ENCODE measurements at regions not wholly inside any gene's neighbourhood (a gene's known extent, or its start where the extent isn't known, plus 50 kb on each side); places are given as distances from the start of the nearest gene placed in this dataset.
A peak's percentile ranks its signal among the peaks of the same experiment; 100 is the strongest.
"Not testable (repeated sequence)": the region's sequence is repeated elsewhere in the genome, so short reads cannot be mapped to it uniquely, and the experiment has no call there.

GRCh38 chr3:165658027-165658426 lies 179.2 kb downstream of the BCHE start:
- ATAC-seq: no peak
- WGBS, 2 donors (ENCODE audit: low coverage in 1 of 2): 87 to 100% methylated on average over 1 to 2 of the region's 2 CpGs
- Histone ChIP-seq H3K9me3 (no peaks in the 10 kb centered on the region), H3K36me3 (no peaks in the 10 kb centered on the region), H3K27me3 (no peaks in the 10 kb centered on the region), H3K27ac (no peak overlapping the region), H3K4me1 (no peaks in the 10 kb centered on the region), H3K4me3 (no peak overlapping the region)
- TF ChIP-seq, protein P1, sequence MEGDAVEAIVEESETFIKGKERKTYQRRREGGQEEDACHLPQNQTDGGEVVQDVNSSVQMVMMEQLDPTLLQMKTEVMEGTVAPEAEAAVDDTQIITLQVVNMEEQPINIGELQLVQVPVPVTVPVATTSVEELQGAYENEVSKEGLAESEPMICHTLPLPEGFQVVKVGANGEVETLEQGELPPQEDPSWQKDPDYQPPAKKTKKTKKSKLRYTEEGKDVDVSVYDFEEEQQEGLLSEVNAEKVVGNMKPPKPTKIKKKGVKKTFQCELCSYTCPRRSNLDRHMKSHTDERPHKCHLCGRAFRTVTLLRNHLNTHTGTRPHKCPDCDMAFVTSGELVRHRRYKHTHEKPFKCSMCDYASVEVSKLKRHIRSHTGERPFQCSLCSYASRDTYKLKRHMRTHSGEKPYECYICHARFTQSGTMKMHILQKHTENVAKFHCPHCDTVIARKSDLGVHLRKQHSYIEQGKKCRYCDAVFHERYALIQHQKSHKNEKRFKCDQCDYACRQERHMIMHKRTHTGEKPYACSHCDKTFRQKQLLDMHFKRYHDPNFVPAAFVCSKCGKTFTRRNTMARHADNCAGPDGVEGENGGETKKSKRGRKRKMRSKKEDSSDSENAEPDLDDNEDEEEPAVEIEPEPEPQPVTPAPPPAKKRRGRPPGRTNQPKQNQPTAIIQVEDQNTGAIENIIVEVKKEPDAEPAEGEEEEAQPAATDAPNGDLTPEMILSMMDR (IDR thresholded peaks at IDR 0.05): no peak
- TF ChIP-seq EP300 (IDR thresholded peaks at IDR 0.05) (no peak), POLR2AphosphoS5 (IDR thresholded peaks at IDR 0.05) (no peak), POLR2A (IDR thresholded peaks at IDR 0.05) (no peak)

DNA sequence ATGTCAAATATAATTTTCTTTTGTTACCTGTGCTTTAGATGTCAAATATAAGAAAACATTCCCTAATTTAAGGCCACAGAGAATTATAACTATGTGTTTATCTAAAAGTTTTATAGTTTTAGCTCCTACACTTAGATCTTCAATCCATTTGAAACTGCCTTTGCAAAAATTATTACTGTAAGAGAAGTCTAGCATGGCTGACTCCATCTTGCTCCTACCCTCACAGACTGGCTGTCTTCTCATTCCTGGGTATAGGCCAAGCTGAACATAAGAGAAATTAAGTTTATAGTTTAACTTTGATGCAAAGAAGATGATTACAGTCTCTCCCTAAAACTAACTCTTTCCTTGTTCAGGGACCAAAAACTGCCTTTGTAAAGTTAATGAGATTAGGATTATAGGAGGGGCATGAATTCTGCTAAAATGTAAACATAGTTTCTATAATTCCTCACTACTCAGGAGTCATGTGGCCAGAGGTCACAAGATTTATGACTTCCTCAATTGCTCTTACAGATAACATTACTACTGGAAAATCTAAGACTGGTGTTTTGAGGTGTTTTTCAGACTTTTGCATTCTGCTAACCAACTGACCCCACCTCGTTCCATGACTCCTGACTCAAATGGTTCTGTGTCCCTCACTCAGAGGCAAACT lies 184.0 kb downstream of the BCHE start:
- peaks cover 0 to 6% (median 0%) of the 10 kb centered on the region in 3 donors for H3K9me3 ChIP-seq
- H3K4me3 ChIP-seq: no peak overlapping the region
- ATAC-seq: no peak
- no peak overlapping the region for H3K27ac ChIP-seq
- H3K27me3 ChIP-seq: no peaks in the 10 kb centered on the region
- H3K36me3 ChIP-seq: no peaks in the 10 kb centered on the region
- no peaks in the 10 kb centered on the region for H3K4me1 ChIP-seq
- 40 to 67% methylated on average over 1 of the region's 1 CpG for WGBS, 2 donors (ENCODE audit: low coverage in 1 of 2)
- no peak for TF ChIP-seq EP300 (IDR thresholded peaks at IDR 0.05)

GRCh38 chr3:165649282-165649681 lies 187.9 kb downstream of the BCHE start:
- not testable (repeated sequence) for H3K4me3 ChIP-seq, H3K4me1 ChIP-seq, H3K36me3 ChIP-seq, H3K27me3 ChIP-seq, ATAC-seq, H3K27ac ChIP-seq
- H3K9me3 ChIP-seq: peaks cover 0 to 13% (median 0%) of the 10 kb centered on the region in 3 donors
- no CpG with 5 or more reads among the region's 30 CpGs for WGBS, 2 donors (ENCODE audit: low coverage in 1 of 2)

GRCh38 chr3:165645191-165645590 lies 192.0 kb downstream of the BCHE start:
- WGBS, 2 donors (ENCODE audit: low coverage in 1 of 2): 100% methylated on average over 1 of the region's 2 CpGs; no CpG with 5 or more reads in 1 of the 2 donors
- ATAC-seq: no peak
- no peak overlapping the region for H3K4me3 ChIP-seq
- peak overlapping the region in 2 of 4 donors; percentile 4 to 12 for H3K27ac ChIP-seq
- no peaks in the 10 kb centered on the region for H3K36me3 ChIP-seq
- H3K9me3 ChIP-seq: peaks cover 0 to 13% (median 0%) of the 10 kb centered on the region in 3 donors
- peaks cover 0 to 17% (median 10%) of the 10 kb centered on the region in 3 donors for H3K4me1 ChIP-seq
- H3K27me3 ChIP-seq: no peaks in the 10 kb centered on the region
- TF ChIP-seq, protein P1 (IDR thresholded peaks at IDR 0.05): no peak
- TF ChIP-seq POLR2AphosphoS5 (IDR thresholded peaks at IDR 0.05) (no peak), POLR2A (IDR thresholded peaks at IDR 0.05) (no peak), EP300 (IDR thresholded peaks at IDR 0.05) (no peak)

DNA sequence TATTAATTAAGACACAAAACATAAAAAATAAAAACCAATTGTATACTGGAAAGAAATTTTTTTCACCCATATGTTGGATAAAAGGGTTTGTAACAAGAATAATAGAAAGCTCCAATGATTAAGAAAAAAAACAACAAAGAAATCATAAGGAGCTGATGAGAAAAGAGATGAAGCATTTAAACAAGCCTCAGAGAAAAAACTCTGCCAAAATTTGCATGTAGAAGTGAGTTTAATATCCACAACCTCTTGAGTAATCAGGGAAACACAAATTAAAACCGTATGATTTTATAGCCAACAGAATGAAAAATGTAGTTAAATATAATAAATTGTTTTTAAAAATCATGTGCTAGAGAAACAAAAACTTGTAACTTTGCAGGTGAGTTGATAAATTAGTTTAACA lies 192.9 kb downstream of the BCHE start:
- Histone ChIP-seq H3K9me3 (peaks cover 0 to 10% (median 0%) of the 10 kb centered on the region in 3 donors), H3K27me3 (no peaks in the 10 kb centered on the region), H3K27ac (peak overlapping the region in 2 of 4 donors; percentile 82 to 96), H3K36me3 (no peaks in the 10 kb centered on the region), H3K4me1 (peaks cover 0 to 17% (median 10%) of the 10 kb centered on the region in 3 donors), H3K4me3 (no peak overlapping the region)
- no peak for ATAC-seq
- TF ChIP-seq POLR2AphosphoS5 (IDR thresholded peaks at IDR 0.05) (no peak), POLR2A (IDR thresholded peaks at IDR 0.05) (no peak), EP300 (IDR thresholded peaks at IDR 0.05) (no peak)
- TF ChIP-seq, protein P1 (IDR thresholded peaks at IDR 0.05): no peak
- 18 to 65% methylated on average over 1 of the region's 1 CpG for WGBS, 2 donors (ENCODE audit: low coverage in 1 of 2)

DNA sequence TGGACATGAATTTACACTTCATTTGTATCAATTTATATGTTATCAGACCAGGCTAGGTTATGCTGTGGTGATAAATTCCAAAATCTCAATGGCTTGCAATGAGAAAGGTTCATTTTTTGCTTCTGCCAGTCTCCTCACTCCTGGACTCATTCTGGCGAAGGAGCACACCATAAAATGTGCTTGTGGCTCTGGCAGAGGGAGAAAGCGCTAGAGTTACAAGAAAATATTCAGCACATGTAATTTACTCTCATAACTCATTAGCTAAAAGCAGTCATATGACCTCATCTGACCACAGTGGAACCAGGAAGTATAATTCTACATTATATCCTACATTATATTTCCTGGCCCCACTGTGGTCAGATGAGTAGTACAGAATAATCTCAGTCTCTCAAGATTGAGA lies 193.8 kb downstream of the BCHE start:
- H3K27ac ChIP-seq: peak overlapping the region; percentile 82 to 96 (median 84)
- TF ChIP-seq, protein P1 (IDR thresholded peaks at IDR 0.05): no peak
- no peak for TF ChIP-seq EP300 (IDR thresholded peaks at IDR 0.05)
- TF ChIP-seq POLR2A (IDR thresholded peaks at IDR 0.05): no peak
- no peak for TF ChIP-seq POLR2AphosphoS5 (IDR thresholded peaks at IDR 0.05)
- H3K27me3 ChIP-seq: no peaks in the 10 kb centered on the region
- ATAC-seq: peak; percentile 19
- H3K36me3 ChIP-seq: no peaks in the 10 kb centered on the region
- peaks cover 0 to 17% (median 10%) of the 10 kb centered on the region in 3 donors for H3K4me1 ChIP-seq
- H3K9me3 ChIP-seq: peaks cover 0 to 7% (median 0%) of the 10 kb centered on the region in 3 donors
- no peak overlapping the region for H3K4me3 ChIP-seq
- WGBS, 2 donors (ENCODE audit: low coverage in 1 of 2): 38 to 60% methylated on average over 2 of the region's 2 CpGs

All from gastroesophageal sphincter (tissue), 4 donors.